NCI-H460 (cell line): ENCODE measurements at regions not wholly inside any gene's neighbourhood (a gene's known extent, or its start where the extent isn't known, plus 50 kb on each side); places are given as distances from the start of the nearest gene placed in this dataset.
"Not testable (repeated sequence)": the region's sequence is repeated elsewhere in the genome, so short reads cannot be mapped to it uniquely, and the experiment has no call there.

Experiments used
- DNase-seq: peaks from one replicate; pipeline ENCODE4 v3.0.0-alpha.2; 2016; ENCODE audit warnings: low read depth; ENCODE audit errors: extremely low read depth

DNA sequence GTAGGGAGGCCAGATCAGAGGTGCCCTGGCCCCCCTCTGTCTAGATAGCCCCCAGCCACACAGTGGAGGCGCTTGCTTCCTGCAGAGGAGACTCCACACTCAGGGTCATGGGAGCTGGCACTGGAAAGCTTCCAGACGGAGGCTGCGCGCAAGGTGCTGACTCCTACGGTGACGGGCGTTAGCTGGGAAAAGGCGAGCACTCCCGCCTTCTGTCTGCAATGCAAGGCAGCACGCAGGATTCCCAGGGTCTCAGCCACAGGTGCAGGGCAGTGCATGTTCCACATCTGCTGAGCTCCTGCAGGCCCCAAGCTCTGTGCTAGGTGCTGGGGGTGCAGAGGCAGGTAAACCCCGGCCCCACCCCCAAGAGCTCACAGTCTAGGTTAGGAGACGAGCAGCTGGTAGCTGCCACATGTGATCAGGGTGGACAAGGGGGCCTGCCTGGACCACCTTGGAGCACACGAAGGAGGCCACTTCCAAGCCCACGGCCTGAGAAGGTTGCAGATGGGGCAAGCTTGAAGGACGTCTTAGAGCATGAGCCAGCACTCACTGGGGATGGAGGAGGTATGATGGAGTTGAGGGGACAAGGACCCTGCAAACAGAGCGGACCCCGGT lies 310.9 kb upstream of the DIO3 start:
- no peak for DNase-seq

DNA sequence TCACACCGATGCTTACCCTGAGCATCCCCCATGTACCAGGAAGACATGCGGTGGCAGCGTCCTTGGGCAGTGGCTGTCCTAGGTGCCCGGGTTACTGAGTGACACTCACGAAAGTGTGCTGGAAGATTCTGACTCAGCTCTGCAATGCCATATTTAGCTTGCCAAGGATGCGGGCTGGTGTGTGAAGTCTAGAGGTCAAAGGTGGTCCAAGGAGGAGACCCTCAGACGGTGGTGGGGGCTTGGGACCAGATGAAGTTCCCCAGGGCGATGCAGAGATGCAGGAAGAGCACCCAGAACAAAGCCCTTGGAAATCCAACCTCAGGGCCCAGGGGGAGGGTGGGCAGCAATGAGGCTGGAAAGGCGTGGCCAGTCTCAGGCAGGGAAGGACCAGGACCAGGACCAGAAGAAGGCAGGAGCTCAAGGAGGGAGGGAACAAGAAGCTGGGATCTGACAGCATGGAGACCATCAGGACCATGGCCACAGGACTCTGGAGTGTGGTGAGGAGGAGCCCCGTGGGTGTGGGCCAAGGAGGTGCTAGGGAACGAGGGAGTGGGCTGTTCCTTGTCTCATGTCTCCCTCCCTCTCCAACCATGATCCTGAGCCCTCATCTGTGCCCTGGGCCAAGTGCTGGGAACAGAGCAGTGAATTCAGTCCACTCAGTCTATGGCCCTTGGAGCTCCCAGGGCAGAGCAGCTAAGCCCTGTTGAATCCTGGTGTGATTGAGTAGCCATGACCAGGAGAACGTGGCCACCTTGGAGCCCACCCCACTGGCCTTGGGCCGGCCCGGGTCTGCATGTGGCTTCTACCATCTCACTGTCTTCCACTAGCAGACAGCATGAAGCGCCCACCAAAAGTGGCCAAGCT lies 310.1 kb upstream of the DIO3 start:
- no peak for DNase-seq

DNA sequence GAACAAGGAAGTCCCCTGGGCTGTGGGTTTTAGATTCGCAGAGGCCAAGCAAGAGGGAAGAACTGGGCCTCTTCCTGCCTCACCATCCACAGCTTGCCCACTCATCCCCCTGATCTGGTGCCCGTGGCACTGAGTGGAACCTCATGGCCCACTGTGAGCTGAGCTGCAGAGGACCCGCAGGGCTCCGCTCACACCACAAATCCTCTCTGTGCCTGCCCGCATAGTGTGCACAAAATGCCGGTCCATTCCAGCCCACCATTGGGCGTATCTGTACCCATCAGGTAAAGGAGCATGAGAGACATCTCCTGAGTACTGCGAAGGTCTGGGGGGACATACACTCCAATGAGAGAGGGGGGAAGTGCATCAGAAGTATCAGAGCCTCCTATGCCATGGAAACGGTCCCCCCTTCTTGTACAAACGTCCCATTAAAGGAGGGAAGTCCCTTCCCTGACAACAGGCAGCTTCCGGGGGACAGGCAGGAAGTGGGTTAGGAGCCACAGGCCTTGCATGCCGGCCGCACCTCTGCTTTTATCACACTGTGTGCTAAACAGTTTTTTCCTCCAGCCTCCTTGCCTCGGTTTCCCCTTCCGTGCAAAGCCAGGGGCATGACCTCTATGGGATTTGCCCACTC lies 309.4 kb upstream of the DIO3 start:
- DNase-seq, result no peak

DNA sequence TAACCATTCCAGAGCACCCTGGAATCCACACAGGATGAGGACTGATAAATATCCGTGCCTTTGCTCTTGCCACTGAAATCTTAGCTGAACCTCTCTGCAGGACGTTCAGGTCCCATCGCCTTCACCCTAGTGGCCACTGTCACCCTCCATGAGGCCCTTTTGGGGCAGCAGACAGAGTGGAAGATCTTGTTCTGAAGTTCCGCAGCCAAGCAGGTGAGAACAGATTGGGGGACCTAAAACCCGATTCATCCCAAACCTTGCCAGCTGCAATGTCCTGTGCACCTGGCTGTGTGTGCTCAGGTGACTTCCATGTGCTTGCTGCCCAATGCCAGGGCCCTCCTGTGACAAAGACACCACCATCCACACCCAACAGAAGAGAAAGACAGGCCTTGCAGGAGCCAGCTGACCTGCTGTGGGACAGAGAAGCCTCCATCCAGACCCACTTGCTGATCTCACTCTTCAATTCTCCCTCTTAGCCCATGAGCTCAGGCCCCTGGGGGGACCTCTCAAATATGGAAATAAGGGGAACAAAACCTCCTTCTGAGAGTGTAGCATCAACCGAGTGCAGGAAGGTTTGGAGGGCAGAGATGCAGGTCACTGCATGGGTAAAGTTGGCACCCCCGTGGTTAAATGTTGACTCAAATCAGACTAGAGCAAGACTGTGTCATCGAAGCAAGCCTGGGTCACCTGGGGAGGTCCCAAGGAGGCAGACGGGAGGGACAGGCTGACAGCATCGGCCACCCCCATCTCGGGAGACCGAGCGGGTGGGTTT lies 308.7 kb upstream of the DIO3 start:
- no peak for DNase-seq

DNA sequence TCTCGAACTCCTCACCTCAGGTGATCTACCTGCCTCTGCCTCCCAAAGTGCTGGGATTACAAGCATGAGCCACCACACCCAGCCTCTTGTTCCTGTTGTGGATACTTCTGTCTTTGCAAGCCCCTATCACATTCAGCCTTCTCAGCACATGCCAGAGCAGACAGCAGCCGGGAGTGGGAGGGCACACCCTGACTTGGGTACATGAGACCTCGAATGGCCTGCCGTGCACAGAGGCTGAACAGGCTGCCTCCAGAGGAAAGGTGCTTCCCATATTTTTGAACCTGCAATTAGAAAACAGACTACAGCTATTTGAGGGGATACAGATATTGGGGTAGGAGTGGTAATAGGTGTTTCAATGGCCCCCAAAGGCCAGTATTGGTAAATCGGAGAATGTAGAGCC lies 307.3 kb upstream of the DIO3 start:
- DNase-seq, result no peak

DNA sequence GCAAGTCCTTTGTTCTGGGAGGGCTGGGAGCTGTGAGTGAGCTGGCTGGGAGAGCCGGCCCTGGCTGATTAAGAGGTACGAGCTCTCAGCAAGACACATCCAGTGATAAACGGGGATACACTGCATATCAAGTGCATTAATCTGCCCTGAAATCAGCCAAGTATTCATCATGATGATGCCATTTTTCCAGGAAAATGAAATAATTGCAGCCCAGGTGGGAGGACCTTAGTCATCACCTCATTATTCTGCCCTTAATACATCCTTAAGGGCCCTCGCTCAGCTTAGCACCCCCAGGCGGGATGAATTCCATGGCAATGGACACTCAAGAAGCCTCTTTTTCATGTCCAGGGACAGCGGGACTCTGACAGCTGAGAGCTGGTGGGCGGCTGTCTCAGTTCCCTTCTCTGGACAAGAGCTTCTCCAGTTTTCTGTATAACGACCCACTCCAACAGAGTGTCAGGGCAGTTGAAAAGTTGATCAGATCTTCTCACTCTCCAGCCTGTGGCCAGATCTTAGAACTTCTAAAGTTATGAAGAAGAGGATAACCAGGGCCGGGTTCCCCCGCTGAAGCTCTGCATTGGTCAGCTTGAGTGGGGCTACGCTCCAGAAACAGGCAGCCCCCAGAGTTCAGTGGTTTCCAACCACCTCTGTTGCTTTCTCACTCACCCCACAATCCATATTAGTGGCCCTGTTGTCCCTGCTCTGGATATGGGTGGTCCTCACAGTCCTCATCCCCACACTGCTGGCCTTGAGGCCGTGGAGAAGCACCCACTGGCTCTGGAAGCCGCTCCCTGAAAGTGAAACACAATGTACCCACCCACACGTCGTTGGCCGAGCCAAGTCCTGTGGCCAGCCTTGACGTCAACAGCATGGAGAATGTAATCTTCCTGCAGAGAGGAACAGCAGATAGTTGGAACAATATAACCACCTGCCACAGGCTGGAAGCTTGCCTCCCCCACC lies 306.2 kb upstream of the DIO3 start:
- DNase-seq, result no peak

DNA sequence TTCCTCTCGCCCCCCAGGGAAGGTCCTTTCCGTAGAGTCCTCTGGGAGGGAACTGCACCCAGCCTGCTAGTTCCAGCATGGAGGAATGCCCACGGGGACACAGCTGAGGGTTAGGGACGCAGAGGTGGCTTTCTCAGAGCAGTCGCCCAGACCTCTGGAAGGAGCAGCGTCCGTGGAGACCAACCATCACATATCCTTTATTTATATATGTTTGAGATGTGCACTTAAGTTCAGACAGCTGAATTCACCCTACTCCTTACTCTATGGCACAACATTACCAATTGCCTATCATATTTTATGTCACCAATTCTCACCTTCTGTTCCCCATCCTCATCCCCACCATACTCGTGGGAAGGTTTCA lies 305.6 kb upstream of the DIO3 start:
- DNase-seq, result no peak

DNA sequence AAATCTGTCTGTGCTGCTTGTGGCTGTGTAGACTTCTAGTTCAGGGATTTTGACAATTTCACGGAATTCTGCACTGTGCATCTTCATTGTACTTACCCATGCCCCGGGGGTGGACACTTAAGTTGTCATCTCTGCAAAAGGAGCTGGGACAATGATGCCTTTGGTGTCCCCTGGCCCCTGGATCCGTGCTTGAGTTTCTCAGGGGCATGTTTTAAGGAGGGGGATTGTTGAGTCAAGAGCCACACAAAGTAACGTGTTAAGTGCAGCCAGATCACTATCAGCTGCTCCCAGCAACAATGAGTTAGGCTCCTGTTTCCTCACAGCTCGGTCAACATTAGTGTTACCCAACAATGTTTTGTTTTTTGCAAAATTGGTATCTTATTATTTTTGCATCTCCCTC lies 305.0 kb upstream of the DIO3 start:
- no peak for DNase-seq

DNA sequence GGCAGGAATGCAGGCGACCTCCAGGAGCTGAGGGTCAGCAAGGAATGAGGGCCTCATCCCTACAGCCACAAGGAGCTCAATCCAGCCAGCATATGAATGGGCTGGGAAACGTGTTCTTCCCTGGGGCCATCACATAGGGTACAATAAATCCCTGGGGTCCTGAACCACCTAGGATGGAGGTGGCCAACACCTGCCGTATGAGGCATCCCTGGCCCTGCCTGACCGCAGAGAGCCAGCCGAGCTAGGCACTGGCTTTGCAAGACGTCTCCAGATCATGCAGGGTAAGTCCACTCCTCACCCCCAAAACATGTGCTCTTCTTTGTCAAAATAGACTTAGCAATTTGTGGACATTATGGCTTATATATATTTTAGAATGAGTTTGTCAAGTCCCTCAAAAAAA lies 303.7 kb upstream of the DIO3 start:
- DNase-seq, result no peak

DNA sequence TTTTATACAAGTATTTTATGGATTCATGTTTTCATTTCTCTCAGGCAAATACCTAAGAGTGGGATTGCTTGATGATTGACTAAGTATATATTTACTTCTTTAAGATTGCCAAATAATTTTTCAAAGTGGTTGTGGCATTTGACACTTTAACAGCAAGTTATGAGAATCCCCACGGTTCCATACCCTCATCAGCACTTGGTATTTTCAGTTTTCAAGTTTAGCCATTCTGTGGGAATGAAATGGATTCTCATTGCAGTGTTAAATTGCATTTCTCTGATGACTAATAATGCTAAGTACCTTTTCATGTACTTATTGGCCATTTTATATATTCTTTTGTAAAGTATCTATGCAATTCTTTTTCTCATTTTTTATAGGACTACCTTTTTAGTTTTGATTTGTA lies 301.5 kb upstream of the DIO3 start:
- no peak for DNase-seq

DNA sequence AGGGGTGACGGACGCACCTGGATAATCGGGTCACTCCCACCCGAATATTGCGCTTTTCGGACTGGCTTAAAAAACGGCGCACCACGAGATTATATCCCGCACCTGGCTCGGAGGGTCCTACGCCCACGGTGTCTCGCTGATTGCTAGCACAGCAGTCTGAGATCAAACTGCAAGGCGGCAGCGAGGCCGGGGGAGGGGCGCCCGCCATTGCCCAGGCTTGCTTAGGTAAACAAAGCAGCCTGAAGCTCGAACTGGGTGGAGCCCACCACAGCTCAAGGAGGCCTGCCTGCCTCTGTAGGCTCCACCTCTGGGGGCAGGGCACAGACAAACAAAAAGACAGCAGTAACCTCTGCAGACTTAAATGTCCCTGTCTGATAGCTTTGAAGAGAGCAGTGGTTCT lies 294.9 kb upstream of the DIO3 start:
- not testable (repeated sequence) for DNase-seq

DNA sequence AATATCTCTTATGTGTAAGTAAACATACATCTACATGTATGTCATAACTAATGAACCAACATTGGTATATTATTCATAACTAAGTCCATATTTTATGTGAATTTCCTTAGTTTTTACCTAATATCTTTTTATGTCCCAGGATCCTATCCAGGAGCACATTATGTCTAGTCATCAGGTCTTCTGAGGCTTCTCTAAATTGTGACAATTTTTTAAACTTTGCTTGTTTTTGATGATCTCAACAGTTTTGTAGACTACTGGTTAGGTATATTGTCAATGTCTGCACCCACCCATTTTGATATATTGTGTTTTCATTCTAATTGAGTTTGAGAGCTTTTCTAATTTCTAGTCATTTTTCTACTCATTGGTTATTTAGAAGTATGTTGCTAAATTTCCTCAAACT lies 288.2 kb upstream of the DIO3 start:
- DNase-seq, result no peak

DNA sequence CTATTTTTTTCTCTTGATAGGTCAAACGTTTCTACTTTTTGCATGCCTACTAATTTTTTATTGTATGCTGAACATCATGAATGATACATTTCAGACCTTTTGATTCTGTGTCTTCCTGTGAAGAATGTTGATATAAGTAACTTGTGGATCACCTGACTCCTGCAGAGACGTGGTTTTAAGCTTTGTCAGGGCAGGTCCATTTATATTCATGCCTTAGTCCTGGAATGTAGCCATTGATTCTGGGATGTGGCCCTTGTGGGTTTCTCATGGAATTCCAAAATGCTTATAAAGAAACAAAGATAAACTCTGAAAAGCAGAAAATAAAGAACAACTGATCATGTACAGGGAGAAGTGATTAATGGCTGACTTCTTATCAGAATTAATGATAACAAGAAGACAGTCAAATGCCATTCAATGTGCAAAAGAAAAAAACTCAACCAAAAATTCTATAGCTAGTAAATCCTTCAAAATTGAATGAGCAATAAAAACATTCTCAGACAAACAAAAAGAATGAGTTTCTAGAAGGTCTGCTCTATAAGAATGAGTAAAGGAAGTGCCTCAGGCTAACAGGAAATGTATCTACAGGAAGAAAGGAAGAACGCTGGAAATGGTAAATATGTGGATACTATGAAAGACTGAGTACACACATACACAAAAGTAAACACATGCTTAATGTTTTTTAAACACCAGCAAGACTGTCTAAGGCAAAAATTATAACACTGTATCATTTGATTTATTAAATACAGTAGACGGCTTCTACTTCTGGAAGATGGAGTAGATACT lies 284.8 kb upstream of the DIO3 start:
- DNase-seq, result no peak

DNA sequence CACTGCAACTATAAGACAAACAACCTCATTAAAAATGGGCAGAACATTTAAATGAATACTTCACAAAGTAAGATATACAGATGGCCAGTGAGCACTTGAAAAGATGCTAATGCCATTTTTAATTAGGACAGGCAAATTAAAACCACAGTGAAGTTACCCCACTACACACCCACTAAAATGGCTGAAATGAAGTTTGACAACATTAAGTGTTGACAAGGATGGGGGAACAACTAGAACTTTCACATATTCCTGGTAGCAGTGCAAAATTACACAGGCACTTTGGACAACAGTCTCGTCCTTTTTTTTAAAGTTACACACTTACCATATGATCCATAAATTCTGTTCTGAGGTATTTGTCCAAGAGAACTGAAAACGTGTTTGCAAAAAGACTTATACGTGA lies 278.9 kb upstream of the DIO3 start:
- no peak for DNase-seq

DNA sequence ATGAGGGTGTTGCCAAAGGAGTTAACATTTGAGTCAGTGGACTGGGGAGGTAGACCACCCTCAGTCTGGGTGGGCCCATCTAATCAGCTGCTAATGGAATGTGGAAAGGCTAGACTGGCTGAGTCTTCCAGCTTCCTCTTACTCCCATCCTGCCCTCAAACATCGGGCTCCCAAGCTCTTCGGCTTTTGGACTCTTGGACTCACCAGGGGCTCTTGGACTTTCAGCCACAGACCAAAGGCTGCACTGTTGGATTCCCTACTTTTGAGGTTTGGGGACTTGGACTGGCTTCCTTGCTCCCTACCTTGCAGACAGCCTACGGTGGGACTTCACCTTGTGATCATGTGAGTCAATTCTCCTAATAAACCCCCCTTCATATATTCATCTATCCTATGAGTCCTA lies 276.6 kb upstream of the DIO3 start:
- no peak for DNase-seq

DNA sequence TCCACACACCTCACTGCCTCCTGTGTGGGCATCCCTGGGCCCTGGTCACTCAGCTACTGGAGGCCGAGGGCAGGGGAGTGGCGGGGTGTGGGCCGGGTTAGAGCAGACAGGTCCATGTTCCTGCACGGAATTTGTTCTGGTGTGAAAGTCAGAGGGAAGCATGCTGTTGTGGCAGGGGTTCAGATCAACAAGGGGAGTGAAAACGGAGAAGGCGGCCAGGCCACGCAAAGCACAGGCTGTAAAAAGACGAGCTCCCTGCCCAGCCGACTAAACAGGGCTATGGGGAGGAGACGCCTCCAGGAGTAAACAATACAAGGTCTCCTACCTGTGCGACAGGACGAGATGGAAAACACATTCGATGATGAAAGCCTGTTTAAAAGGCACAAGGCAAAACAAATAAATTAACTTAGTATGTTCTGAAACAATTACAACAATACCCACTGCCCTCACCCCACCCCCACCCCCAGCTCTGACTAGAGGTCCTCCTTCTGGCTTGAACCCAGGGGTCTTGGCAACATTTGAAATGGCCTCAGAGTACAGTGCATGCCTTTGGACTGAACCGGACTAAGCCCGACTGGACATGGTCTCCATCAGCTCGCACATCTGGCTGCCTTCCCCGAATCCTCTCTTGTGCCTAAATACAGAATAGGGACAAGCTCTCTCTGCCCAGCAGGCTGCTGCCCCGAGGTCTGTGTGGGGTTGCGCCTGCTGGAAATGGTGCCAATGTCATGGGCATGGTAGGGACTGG lies 274.9 kb upstream of the DIO3 start:
- no peak for DNase-seq

DNA sequence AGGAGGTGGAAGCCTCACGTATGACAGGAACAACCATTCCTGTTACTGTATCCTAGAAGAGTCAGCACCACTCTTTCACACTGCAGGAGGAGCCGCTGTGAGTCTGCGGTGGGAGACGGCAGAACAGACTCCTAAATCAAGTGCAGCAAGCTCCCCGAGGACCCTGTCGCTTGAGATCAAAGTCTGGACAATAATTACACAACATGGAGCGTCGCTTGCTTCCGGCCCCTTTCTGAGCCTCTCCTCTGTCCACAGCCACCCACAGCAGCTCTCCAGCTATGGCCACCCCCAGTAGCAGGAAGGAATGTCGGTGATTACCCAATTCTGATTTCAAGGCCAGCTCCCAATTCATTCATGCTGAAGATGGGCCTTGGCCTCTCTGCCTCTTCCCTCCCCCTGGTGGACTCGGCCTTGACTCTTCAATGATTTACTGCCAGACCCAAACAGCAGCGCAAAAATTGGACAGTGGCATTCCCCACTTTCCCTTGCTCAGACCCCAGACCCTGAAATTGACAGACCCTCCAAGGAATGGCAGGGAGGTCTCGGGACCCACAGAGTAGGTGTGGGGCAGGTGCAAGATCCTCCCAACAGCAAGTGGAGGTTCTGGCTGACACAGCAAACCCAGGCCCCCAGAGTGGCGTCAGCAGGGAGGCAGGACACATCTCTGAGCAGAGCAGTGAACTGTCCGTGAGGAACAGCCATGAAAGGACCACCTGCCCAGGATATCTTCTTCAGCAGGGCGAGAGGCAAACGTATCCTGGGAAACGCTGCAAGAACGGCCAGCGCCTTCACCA lies 272.7 kb upstream of the DIO3 start:
- no peak for DNase-seq

DNA sequence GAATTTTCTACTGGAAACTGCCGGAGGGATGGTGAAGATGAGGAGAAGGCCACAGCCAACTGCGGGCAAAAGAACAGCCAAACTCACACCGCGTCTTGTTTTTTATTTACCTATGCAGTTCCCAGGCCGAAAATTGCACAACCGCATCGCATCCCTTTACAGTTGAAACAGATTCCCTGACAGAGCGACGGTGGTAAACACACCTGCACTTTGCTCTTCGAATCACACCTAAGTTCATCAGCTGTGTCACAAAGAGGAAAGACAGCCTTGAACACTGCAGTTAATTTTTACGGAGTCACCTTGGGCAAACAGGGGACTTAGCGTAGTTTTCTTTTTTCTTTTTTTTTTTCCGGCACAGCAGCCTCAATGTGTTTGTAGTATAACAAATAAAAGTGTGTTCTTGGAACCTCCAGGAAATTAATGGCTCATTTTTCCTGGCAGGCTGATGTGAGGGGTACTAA lies 272.0 kb upstream of the DIO3 start:
- no peak for DNase-seq
